Stomach smooth muscle (tissue), 2 donors: ENCODE measurements at regions not wholly inside any gene's neighbourhood (a gene's known extent, or its start where the extent isn't known, plus 50 kb on each side); places are given as distances from the start of the nearest gene placed in this dataset.

ENCODE experiments used
- H3K27ac ChIP-seq: one replicate; pipeline ENCODE4 v1.7.0; 2013; ENCODE audit warnings: mild to moderate bottlenecking, low read length, inconsistent platforms
- H3K27me3 ChIP-seq, 2 donors: one replicate each; pipeline ENCODE4 v1.7.0; 2013; ENCODE audit warnings: low read length in 2 of 2; ENCODE audit not compliant: insufficient read depth in 2 of 2, control insufficient read depth in 1 of 2
- H3K36me3 ChIP-seq, 2 donors: one replicate each; pipeline ENCODE4 v1.7.0; 2013; ENCODE audit warnings: low read length in 2 of 2; ENCODE audit not compliant: control insufficient read depth in 2 of 2, insufficient read depth in 2 of 2
- H3K4me1 ChIP-seq: one replicate; pipeline ENCODE4 v1.7.0; 2013; ENCODE audit warnings: low read length; ENCODE audit not compliant: control insufficient read depth, insufficient read depth
- H3K4me3 ChIP-seq, 2 donors: one replicate each; pipeline ENCODE4 v1.7.0; 2013; ENCODE audit warnings: low read length in 2 of 2
- H3K9ac ChIP-seq, 2 donors: one replicate each; pipeline ENCODE4 v1.7.0; 2013; ENCODE audit warnings: low read length in 2 of 2, mild to moderate bottlenecking in 1 of 2
- H3K9me3 ChIP-seq, 2 donors: one replicate each; pipeline ENCODE4 v1.7.0; 2013; ENCODE audit warnings: low read length in 2 of 2; ENCODE audit not compliant: control insufficient read depth in 2 of 2
- donor health status: healthy.
- donor health status: Pancreatic carcinoma.

- Histone ChIP-seq H3K4me1 (peaks cover 33% of the 10 kb centered on the region), H3K9me3 (no peaks in the 10 kb centered on the region), H3K9ac (no peak overlapping the region), H3K27me3 (no peaks in the 10 kb centered on the region), H3K36me3 (no peaks in the 10 kb centered on the region), H3K27ac (peak overlapping the region; percentile 24), H3K4me3 (no peak overlapping the region)
Observed at GRCh38 chr15:94032571-94032970, 198.8 kb upstream of the MCTP2 start.

- Histone ChIP-seq H3K27ac (peak overlapping the region; percentile 84), H3K9ac (no peak overlapping the region), H3K27me3 (no peaks in the 10 kb centered on the region), H3K4me1 (peaks cover 40% of the 10 kb centered on the region), H3K9me3 (no peaks in the 10 kb centered on the region), H3K4me3 (no peak overlapping the region), H3K36me3 (no peaks in the 10 kb centered on the region)
Observed at GRCh38 chr15:94031072-94031471, 200.3 kb upstream of the MCTP2 start.

DNA sequence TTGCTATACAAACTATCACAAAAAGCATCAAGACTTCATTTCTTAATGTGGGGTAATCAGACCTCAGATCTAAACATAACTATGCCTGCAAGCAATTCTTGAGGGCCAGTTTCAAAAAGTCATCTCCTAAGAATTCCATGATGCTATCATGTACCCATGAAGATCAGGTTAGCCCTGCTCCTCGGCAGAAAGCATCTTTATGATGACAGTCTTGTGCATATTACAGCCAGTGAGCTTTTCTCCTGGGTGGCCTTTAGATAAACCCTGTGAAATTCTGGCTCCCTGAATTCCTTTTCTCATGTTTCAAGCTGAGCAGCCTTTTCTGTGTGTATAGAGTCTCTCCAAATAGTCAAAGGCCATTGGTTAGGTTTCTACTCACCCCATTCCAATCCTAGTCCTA lies 201.9 kb upstream of the MCTP2 start:
- Histone ChIP-seq H3K27ac (peak overlapping the region; percentile 84), H3K27me3 (no peaks in the 10 kb centered on the region), H3K4me3 (no peak overlapping the region), H3K36me3 (no peaks in the 10 kb centered on the region), H3K9ac (no peak overlapping the region), H3K9me3 (no peaks in the 10 kb centered on the region), H3K4me1 (peaks cover 48% of the 10 kb centered on the region)

GRCh38 chr15:94028809-94029208 lies 202.6 kb upstream of the MCTP2 start:
- Histone ChIP-seq H3K9me3 (no peaks in the 10 kb centered on the region), H3K36me3 (no peaks in the 10 kb centered on the region), H3K27ac (peak overlapping the region; percentile 84), H3K4me1 (peaks cover 53% of the 10 kb centered on the region), H3K9ac (no peak overlapping the region), H3K4me3 (no peak overlapping the region), H3K27me3 (no peaks in the 10 kb centered on the region)

DNA sequence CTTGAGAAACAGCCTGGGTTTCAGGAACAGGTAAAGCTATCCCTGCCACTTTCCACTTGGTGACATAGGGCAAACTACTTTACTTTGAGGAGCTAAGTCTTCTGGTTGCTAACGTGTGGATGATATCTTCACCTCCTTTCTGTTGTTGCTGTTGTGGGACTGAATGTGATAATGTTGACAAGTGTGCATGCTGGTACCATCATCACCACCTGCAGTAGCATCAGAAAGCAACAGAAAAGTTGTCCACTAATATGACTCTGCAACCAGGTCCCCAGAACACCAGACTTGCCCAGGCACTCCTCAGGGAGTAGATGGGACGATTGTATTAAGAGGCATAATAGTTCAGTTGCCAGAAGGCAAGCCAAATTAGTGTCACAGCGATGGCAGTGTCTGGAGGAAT lies 203.2 kb upstream of the MCTP2 start:
- Histone ChIP-seq H3K36me3 (no peaks in the 10 kb centered on the region), H3K4me1 (peaks cover 57% of the 10 kb centered on the region), H3K9ac (no peak overlapping the region), H3K4me3 (no peak overlapping the region), H3K27me3 (no peaks in the 10 kb centered on the region), H3K27ac (peak overlapping the region; percentile 84), H3K9me3 (no peaks in the 10 kb centered on the region)

GRCh38 chr15:94027581-94027980 lies 203.8 kb upstream of the MCTP2 start:
- H3K9me3 ChIP-seq, result no peaks in the 10 kb centered on the region
- no peak overlapping the region for H3K4me3 ChIP-seq
- H3K27me3 ChIP-seq, result no peaks in the 10 kb centered on the region
- peaks cover 62% of the 10 kb centered on the region for H3K4me1 ChIP-seq
- no peak overlapping the region for H3K9ac ChIP-seq
- no peaks in the 10 kb centered on the region for H3K36me3 ChIP-seq
- H3K27ac ChIP-seq, result peak overlapping the region; percentile 84

DNA sequence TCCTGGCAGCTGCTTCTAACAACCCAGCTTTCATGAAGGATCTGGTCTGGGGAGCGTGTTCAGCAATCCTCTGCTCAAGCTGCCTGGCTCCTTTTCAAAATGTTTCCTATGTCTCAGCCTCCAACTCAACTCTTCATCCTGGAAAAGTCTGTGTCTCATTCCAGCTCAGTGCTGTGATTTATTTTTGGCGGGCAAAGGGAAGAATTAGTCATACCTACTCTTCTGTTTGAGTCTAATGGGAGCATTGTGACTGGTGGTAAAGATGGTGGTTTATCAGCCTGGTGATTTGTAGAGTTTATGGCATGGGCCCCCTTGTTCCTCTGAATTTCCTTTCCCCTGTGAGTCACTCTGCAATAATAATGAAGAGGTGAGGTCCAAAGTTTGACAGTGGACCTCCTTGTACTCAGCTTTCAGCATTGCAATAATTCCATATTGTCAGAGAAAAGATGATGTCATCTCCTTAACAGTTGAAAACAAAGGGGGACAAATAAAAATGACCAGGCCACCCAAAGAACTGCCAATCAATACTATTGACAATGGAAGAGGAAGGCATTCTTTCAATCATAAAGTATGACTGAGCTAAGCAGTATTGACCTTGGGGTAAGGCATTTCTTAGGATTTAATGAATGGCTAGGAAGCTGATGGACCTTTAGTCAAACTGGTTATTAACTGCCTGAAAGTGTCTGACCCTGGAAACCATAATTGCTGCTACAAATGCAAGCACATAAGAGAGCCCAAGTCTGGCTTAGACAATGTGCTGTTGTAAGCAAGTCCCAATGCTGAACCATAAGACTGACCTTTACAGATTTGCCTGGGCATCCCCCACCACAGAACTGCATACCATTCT lies 204.7 kb upstream of the MCTP2 start:
- H3K27me3 ChIP-seq, result no peaks in the 10 kb centered on the region
- H3K4me1 ChIP-seq, result peaks cover 61% of the 10 kb centered on the region
- H3K9me3 ChIP-seq, result no peaks in the 10 kb centered on the region
- H3K27ac ChIP-seq, result peak overlapping the region; percentile 84
- H3K4me3 ChIP-seq, result no peak overlapping the region
- no peaks in the 10 kb centered on the region for H3K36me3 ChIP-seq
- H3K9ac ChIP-seq, result no peak overlapping the region

DNA sequence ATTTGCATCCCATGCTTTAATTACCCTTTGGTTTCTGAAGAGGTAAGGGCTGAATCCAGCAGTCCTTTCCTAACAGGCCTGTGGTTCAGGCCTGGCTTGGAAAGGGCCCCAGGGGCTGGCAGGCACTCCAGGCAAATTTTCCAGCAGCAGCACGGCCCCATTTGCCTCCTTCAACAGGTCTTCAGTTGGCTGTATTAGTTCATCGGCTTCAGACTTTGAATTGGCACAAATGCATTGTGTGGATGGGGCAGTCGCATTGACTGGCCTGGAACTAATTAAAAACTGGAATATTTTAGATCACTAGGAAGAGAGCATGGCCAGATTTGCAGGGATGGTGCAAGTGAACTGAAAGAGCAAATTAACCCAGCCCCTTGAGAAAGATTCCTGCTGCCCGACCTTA lies 207.8 kb upstream of the MCTP2 start:
- Histone ChIP-seq H3K9me3 (no peaks in the 10 kb centered on the region), H3K9ac (peak overlapping the region in 1 of 2 donors; percentile 23), H3K4me1 (peaks cover 54% of the 10 kb centered on the region), H3K27me3 (no peaks in the 10 kb centered on the region), H3K27ac (peak overlapping the region; percentile 88), H3K4me3 (peak overlapping the region in 1 of 2 donors; percentile 8), H3K36me3 (no peaks in the 10 kb centered on the region)

DNA sequence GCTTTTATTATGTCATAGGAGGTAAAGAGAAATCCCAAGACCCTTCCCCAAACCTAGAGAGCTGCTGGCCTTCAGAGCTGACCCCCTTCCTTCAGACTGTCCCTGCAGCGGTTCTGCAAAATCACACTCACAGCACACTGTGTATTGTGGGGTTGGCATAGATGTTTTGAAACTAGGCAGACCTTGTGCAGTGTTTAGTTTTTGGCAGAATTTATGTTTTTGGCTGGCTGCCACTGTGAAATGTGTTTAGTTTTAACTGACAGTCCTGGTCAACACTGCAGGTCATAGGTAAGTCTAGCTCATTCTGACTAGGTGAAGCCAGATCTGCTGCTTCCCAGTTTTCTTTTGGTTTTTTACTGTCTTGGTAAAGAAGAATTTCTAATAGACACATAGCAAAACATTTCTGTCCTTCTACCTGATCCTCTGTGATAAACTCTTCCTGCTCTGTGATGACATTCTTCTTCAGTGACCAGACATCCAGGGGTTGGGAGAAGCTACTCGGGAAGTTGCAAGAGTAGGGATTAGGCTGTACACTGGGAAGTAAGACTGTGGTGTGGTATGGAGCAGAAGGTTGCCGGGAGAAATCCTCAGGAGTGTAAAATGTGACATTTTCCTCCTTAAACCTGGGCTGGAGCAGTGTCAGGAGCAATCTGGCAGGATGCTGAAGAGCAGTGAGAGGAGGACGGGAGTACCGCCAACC lies 209.6 kb upstream of the MCTP2 start:
- no peaks in the 10 kb centered on the region for H3K36me3 ChIP-seq
- no peaks in the 10 kb centered on the region for H3K9me3 ChIP-seq
- H3K4me3 ChIP-seq, result peak overlapping the region in 1 of 2 donors; percentile 35
- peak overlapping the region in 1 of 2 donors; percentile 42 for H3K9ac ChIP-seq
- H3K27me3 ChIP-seq, result no peaks in the 10 kb centered on the region
- H3K4me1 ChIP-seq, result peaks cover 49% of the 10 kb centered on the region
- peak overlapping the region; percentile 88 for H3K27ac ChIP-seq

DNA sequence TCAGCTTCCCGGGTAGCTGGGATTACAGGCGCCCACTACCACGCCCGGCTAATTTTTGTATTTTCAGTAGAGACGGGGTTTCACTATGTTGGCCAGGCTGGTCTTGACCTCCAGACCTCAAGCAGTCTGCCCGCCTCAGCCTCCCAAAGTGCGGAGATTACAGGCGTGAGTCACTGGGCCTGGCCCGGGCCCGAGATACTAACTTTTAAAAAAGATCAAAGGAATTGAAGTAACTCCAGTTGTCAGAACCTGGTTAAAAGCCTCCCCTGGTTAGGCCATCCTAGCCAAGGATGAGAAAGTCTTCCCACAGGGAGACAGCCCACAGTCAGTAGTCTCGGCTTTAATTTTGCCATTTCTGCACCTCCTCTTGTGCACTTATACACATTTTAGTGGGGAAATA lies 212.3 kb upstream of the MCTP2 start:
- Histone ChIP-seq H3K9me3 (no peaks in the 10 kb centered on the region), H3K27ac (no peak overlapping the region), H3K36me3 (no peaks in the 10 kb centered on the region), H3K4me1 (peaks cover 32% of the 10 kb centered on the region), H3K9ac (no peak overlapping the region), H3K4me3 (no peak overlapping the region), H3K27me3 (no peaks in the 10 kb centered on the region)

DNA sequence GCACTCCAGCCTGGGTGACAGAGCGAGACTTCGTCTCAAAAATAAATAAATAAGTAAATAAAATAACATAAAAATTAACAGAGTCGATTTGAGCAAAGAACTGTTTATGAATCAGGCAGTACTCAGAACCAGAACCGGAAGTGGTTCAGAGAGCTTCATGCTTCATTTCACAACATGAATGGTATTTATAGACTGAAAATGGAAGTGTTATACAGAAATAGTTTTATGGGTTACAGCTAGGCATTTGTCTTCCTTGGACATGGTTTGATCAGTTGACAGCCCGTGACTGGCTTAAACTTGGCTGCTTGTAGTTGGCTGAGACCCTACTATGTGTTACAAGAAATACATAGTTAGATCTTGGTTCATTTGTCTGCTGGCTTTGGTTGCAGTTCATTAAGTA lies 216.0 kb upstream of the MCTP2 start:
- no peaks in the 10 kb centered on the region for H3K36me3 ChIP-seq
- no peak overlapping the region for H3K4me3 ChIP-seq
- no peaks in the 10 kb centered on the region for H3K9me3 ChIP-seq
- no peak overlapping the region for H3K9ac ChIP-seq
- no peaks in the 10 kb centered on the region for H3K27me3 ChIP-seq
- no peak overlapping the region for H3K27ac ChIP-seq
- H3K4me1 ChIP-seq, result no peaks in the 10 kb centered on the region
